ENCODE measurements at regions not wholly inside any gene's neighbourhood (a gene's known extent, or its start where the extent isn't known, plus 50 kb on each side); places are given as distances from the start of the nearest gene placed in this dataset.

DNA sequence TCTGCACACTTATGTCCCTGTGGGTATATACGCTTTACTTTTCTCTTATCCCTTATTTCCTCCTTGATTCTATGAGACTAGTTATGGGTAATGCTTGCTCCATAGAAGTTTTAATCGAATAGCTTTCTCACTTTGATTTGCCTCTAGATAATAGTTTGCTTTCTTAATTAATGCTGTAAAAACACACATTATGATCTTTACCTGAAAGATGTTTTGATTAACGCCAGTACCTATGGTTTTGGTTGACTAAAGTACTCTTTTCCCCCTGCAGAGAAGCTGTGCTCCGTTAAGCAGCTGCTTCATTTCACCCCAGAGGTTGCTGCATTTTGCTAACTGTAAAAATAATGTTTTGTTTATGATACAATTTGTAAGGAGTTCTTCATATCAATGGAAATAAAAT, 362.3 kb downstream of the FLRT2 start:
- no peak overlapping the region for H3K4me3 ChIP-seq (replicated peaks in 1 of 3; ENCODE audit: insufficient read depth in 1 of 3, low read depth in 1 of 3, low read length in 3 of 3)
- H4K20me1 ChIP-seq (replicated peaks; ENCODE audit: control insufficient read depth, extremely low read depth, insufficient read depth, low read length), result no peaks in the 10 kb centered on the region
- H3K27me3 ChIP-seq (ENCODE audit: control insufficient read depth in 2 of 2, insufficient read depth in 2 of 2, low read length in 2 of 2), result no peaks in the 10 kb centered on the region
- no peak overlapping the region for H2AFZ ChIP-seq (ENCODE audit: low read depth, low read length)
- BruUV-seq (replicated peaks), result no TSS peak
- ChIA-PET CTCF (no interaction called here), POLR2A (no interaction called here)
- FAIRE-seq (no peak), DNase-seq (ENCODE audit: low read depth, low spot score) (no peak)
- TF ChIP-seq FOS (IDR thresholded peaks at IDR 0.05; ENCODE audit: borderline replicate concordance, insufficient read depth, low read length) (no peak), EZH2 (IDR thresholded peaks at IDR 0.05; ENCODE audit: borderline replicate concordance, low read depth, low read length, severe bottlenecking) (no peak), GATA2 (IDR thresholded peaks at IDR 0.05; ENCODE audit: insufficient read depth, insufficient read length, low read depth, low read length) (no peak), JUN (IDR thresholded peaks at IDR 0.05; ENCODE audit: borderline replicate concordance, insufficient read depth, insufficient read length, low read depth) (no peak), POLR2A (IDR thresholded peaks at IDR 0.05; ENCODE audit: low read depth, low read length) (no peak), MYC (IDR thresholded peaks at IDR 0.05; ENCODE audit: low read depth, low read length) (no peak), POLR2AphosphoS5 (IDR thresholded peaks at IDR 0.05; ENCODE audit: insufficient read depth, low read depth, low read length) (no peak)
- TF ChIP-seq, protein P1, sequence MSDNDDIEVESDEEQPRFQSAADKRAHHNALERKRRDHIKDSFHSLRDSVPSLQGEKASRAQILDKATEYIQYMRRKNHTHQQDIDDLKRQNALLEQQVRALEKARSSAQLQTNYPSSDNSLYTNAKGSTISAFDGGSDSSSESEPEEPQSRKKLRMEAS (IDR thresholded peaks at IDR 0.05; ENCODE audit: insufficient read depth, insufficient read length), result no peak
- TF ChIP-seq, protein P2, sequence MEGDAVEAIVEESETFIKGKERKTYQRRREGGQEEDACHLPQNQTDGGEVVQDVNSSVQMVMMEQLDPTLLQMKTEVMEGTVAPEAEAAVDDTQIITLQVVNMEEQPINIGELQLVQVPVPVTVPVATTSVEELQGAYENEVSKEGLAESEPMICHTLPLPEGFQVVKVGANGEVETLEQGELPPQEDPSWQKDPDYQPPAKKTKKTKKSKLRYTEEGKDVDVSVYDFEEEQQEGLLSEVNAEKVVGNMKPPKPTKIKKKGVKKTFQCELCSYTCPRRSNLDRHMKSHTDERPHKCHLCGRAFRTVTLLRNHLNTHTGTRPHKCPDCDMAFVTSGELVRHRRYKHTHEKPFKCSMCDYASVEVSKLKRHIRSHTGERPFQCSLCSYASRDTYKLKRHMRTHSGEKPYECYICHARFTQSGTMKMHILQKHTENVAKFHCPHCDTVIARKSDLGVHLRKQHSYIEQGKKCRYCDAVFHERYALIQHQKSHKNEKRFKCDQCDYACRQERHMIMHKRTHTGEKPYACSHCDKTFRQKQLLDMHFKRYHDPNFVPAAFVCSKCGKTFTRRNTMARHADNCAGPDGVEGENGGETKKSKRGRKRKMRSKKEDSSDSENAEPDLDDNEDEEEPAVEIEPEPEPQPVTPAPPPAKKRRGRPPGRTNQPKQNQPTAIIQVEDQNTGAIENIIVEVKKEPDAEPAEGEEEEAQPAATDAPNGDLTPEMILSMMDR (IDR thresholded peaks at IDR 0.05; ENCODE audit: extremely low read depth in 1 of 2, insufficient read depth in 1 of 2, low read depth in 1 of 2, low read length in 2 of 2), result no peak
- no peak overlapping the region for H3K27ac ChIP-seq (ENCODE audit: insufficient read depth, low read depth, low read length)
- no peaks in the 10 kb centered on the region for H3K9me3 ChIP-seq (replicated peaks; ENCODE audit: control insufficient read depth, insufficient read depth, low read length)
- no peak overlapping the region for H3K4me2 ChIP-seq (ENCODE audit: insufficient read depth, low read length)
- no peaks in the 10 kb centered on the region for H3K9me1 ChIP-seq (replicated peaks; ENCODE audit: control insufficient read depth, extremely low read depth, insufficient read depth, low read length)
- H3K36me3 ChIP-seq (ENCODE audit: control insufficient read depth in 2 of 2, extremely low read depth in 1 of 2, insufficient read depth in 2 of 2, low read length in 2 of 2), result no peaks in the 10 kb centered on the region
- H3K9ac ChIP-seq (replicated peaks; ENCODE audit: extremely low read depth, insufficient read depth, low read length), result no peak overlapping the region
- H3K79me2 ChIP-seq (ENCODE audit: control insufficient read depth, insufficient read depth, low read length), result no peaks in the 10 kb centered on the region
- dilution Hi-C loops (cut with MboI; ENCODE audit: extremely low pct_ligation_motif_present, low sequenced_read_pairs), result no loop called here
- intact Hi-C loops (cut with micrococcal nuclease), result no loop called here
- no peaks in the 10 kb centered on the region for H3K4me1 ChIP-seq (ENCODE audit: control insufficient read depth, extremely low read depth, insufficient read depth, low read length)
